HG03442 (cell line): ENCODE measurements at regions not wholly inside any gene's neighbourhood (a gene's known extent, or its start where the extent isn't known, plus 50 kb on each side); places are given as distances from the start of the nearest gene placed in this dataset.

Experiments used
- ATAC-seq: cut with Tn5 transposase; IDR thresholded peaks from one replicate; pipeline ENCODE4 v1.9.1; 2021; ENCODE audit warnings: mild to moderate bottlenecking, moderate library complexity; ENCODE audit not compliant: unreplicated experiment

DNA sequence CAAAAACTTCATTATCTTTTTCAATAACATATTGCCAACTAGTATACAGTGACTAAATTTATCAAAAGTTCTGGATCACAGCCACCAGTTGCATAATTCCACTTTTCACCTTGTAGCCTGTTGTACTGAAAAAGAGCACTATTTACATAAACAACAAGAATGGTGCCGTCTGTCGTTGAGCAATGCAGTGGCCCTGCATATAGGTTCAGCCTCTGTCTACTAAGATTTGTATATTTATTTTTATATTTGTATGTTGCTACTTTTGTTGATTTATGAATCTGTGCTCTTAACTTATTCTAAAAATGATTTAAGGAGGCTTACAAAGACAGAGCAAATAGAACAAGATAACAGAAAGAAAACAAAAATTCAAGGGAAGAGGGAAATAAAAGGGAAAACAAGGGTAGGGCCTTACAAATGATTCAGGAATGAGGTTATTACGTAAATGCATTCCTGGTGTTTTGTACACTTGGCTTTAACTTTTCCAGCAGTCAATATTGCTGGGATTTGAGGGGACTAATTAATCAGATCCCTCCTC lies 257.6 kb upstream of the STT3B start:
- no peak for ATAC-seq

- ATAC-seq: no peak
These were observed 257.1 kb upstream of the STT3B start for GRCh38 chr3:31275583-31275982.

GRCh38 chr3:31277582-31277981 lies 255.1 kb upstream of the STT3B start:
- no peak for ATAC-seq

DNA sequence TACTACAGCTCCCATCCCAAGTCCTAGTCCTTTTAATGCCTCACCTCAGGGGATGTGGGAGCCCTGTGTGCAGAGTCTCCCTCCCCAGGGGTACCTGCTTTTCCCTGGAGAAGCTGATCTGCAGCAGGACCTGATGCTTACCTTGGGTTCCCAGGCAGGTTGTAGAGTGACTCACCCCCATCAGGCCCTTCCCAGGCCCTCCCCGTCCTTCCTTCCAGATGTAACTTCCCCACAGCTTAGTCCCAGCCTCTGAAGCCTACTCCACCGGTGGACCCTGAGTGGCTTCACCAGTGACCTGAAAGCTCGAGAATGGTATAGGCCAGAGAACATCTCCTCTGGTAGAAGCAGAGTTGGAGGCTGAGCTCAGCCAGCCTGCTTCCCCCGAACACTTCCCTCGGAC lies 254.2 kb upstream of the STT3B start:
- no peak for ATAC-seq

DNA sequence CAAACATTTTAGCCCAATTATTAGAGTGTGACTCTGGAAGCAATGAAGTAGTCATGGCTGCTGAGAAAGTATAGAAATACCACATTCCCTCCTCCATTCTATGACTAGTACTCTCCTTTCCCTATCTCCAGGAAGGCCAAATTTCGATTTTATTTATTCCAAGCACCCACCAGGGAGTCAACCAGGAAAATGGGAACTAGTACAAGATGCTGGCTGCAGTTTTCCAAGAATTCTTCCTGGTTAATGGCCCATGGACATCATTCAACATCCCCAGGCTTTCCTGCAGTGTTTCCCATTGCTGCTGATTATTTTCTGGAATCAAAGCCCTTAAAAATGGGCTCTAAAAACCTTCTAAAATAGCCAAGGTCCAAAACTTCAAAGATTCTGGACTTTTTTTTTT lies 247.9 kb upstream of the STT3B start:
- no peak for ATAC-seq

DNA sequence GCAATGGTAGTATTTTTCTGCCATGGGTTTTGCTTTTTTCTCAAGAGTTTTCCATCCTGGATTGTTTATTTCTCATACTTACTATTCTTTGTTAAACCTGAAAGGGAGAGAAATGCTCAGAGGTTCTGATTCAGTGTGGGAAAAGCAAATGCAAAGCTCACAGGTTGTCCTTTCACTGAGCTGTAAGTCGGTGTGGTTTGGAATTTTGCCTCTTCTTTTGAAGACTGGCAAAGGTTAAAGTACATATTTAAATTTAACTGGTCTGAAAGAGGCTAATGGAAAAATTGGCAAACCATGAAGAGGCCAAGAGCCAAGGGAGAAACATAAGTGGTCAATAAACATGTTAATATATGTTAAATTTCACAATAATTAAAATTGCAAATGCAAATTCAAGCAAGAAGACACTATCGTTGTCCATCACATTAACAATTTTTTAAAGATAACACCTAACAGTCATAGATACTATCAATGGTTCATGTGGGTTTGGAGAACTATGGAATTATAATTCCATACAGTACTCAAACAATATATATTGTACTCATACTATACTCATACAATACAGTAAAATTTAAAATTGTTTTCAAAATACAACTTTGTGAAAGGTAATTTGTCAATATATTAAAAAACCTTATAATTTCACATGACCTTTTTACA lies 246.8 kb upstream of the STT3B start:
- ATAC-seq: no peak

- no peak for ATAC-seq
These were observed 244.5 kb upstream of the STT3B start for GRCh38 chr3:31288224-31288623.

- ATAC-seq: peak; percentile 59
These were observed 244.1 kb upstream of the STT3B start for GRCh38 chr3:31288641-31289100.

DNA sequence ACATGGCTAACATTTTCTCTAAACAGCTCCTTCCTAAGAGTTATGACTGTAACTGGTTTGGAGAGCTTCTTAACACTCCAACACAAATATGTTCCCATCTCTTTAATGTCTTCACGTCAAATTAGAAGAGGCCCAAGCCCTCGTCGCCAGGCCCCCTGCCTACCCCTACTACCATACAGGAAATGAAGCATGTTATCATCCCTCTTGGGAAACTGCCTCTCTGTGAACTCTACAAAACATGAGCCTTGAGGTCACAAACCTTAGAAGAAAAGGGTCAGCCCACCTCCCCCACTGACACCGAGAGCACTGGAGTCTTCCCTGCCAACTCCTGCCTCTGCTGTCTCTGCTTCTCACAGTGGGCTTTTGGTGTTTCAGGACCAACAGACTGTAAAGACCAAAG lies 243.1 kb upstream of the STT3B start:
- no peak for ATAC-seq

DNA sequence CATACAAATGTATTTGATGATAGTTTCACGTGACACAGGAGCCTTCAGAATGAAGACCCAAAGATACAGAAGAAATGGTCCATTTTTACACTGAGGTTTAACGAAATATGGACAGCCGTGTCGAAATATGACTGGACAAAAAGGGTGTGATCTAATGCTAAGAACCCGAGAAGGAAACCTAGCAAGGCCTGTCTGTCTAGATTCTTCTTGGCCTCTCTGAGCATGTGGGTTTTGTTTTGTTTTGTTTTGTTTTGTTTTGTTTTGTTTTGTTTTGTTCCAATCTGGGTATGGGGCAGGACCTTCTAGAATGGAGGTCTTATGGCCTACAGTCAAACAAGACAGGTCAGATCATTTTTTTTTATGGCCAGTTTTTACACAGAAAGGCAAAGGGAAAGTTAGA lies 242.7 kb upstream of the STT3B start:
- ATAC-seq: no peak

DNA sequence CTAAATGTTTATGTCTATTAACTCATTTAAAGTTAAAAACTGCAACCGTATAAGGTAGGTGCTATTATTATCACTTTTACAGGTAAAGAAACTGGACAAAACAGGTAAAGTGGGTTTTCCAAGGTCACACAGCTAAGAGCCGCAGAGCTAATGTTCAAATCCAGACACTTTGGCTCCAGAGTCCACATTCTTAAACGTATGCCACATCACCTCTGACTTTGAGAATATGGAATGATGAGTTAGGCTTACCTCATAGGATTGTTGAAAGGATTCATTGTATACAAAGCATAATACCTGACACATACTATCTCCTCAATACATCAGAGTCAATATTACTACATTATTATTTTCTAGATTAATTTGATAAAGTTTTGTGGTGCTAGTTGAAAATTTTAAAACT lies 240.9 kb upstream of the STT3B start:
- ATAC-seq: no peak

- no peak for ATAC-seq
These were observed 238.1 kb upstream of the STT3B start for GRCh38 chr3:31294430-31295149.

- no peak for ATAC-seq
These were observed 237.5 kb upstream of the STT3B start for GRCh38 chr3:31295150-31295765.

GRCh38 chr3:31297726-31298298 lies 234.9 kb upstream of the STT3B start:
- ATAC-seq: no peak

GRCh38 chr3:31300456-31301443 lies 232.0 kb upstream of the STT3B start:
- ATAC-seq: no peak

- no peak for ATAC-seq
These were observed 230.4 kb upstream of the STT3B start for GRCh38 chr3:31302343-31302742.

GRCh38 chr3:31305340-31305739 lies 227.4 kb upstream of the STT3B start:
- no peak for ATAC-seq

- no peak for ATAC-seq
These were observed 225.5 kb upstream of the STT3B start for GRCh38 chr3:31307131-31307785.

DNA sequence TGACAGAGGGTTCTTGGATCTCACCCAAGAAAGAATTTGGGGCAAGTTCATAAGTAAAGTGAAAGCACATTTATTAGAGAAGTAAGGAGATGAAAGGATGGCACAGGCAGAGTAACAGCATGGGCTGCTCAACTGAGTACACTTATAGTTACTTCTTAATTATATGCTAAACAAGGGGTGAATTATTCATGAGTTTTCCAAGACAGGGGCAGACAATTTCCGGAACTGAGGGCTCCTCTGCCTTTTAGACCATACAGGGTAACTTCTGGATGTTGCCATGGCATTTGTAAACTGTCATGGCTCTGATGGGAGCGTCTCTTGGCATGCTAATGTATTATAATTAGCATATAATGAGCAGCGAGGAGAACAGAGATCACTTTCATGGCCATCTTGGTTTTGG lies 221.2 kb upstream of the STT3B start:
- no peak for ATAC-seq

- no peak for ATAC-seq
These were observed 220.3 kb upstream of the STT3B start for GRCh38 chr3:31312400-31312799.
